HG03280 (cell line): ENCODE measurements at regions not wholly inside any gene's neighbourhood (a gene's known extent, or its start where the extent isn't known, plus 50 kb on each side); places are given as distances from the start of the nearest gene placed in this dataset.

Source experiments
- ATAC-seq: cut with Tn5 transposase; IDR thresholded peaks from one replicate; pipeline ENCODE4 v1.9.1; 2021; ENCODE audit warnings: mild to moderate bottlenecking, moderate library complexity; ENCODE audit not compliant: unreplicated experiment

- ATAC-seq: no peak
These were observed 91.2 kb upstream of the DBX1 start for GRCh38 chr11:20251496-20251895.

DNA sequence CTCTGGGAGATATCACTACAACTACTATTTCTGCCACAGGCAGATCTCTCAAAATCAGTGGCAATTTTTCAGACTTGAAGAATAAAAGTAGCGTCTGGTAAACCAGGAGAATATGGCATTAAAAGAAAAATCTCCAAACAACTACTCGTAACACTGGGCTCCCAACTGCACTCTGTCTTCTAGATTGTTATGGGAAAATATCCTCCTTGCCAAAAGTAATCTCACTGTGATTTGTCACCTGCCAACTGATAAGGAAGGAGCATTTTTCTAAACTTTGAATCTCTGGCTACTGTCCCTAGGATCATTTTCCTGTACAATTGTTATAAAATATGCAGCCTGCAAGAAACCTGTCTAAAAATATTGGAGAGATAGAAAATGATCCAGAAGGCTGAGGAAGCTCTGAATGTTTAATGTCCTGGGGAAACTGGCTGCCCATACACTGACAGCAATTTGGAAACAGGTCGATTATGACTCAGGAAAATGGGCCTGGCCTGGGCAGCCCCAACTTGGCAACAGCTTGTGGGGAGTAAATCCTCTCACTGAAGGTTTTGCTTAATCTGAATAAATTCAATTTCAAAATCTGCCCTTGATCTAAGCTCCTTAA, 90.5 kb upstream of the DBX1 start:
- ATAC-seq: no peak

- no peak for ATAC-seq
These were observed 89.5 kb upstream of the DBX1 start for GRCh38 chr11:20249796-20250195.

DNA sequence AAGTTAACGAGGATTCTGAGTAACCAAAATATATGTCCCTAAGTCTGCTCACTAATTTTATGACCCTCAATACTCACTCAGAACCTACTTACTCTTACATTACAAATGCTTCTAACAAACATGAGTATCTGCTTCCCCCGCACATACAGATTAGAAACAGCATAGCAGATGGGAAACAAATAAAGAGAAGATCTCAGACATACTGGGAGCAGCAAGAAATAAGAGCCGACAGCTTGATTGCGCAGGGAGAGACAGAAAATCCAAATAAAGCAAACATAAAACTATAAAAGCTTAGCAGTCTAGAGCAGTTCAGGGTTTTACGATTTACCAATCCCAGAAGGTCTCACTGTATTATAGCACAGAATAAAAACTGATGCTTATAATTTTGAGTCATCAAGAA, 89.1 kb upstream of the DBX1 start:
- no peak for ATAC-seq

DNA sequence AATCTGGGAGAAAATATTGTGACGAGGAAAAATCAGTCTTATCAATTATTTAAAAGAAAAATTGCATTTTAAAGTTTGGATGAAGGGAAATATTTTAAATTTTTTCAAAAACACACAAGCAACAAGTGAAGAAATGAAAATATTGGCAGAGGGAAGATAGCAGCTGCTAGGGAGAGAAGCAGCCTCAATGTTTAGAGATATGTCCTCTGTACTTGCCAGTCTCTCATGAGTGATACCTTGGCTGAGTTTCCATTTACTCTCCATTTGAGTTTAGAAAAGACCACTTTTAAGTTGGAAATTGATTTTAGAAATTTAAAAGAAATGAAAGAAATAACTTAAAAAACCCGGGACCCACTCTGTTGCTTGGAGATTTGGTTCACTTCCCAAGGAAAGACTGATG, 88.6 kb upstream of the DBX1 start:
- ATAC-seq: no peak

GRCh38 chr11:20248121-20248772, 88.0 kb upstream of the DBX1 start:
- no peak for ATAC-seq

DNA sequence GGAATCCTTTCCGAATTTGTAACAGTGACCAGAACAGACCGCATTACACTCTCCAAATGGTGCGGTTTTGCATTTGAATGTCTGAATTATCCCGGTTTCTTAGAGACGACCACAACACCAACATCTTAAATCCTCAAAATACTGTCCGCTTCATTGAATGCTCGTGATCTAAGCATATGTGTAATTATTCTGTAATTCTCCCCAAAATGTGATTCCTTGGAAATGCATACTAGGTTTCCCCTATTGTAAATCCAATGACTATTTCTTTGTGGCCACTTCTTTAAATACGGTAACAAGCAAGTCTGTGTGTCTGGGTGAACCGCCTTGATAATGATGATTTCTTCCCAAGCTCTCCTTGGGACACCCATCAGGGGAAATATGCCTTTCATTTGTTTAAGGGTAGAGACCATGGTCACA, 87.3 kb upstream of the DBX1 start:
- no peak for ATAC-seq

DNA sequence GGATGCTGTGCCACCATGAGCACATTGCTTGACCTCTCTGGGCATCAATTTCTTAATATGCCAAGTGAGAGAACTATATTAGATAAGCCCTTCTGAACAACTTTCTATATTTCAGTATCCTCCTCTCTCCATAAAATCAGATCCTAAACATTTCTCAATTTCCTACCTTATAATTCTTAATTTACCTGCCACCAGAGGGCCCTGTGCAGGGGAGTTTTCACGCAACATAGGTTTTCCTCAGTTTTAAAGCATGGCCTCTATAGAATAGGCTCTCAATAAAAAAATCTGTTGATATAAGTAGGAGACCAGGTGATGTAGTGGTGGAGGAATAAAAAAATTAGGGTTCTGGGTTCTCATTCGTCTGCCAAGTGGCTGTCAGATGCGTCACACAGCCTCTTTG, 83.7 kb upstream of the DBX1 start:
- ATAC-seq: no peak

GRCh38 chr11:20238712-20239111, 78.4 kb upstream of the DBX1 start:
- no peak for ATAC-seq

- ATAC-seq: no peak
These were observed 74.9 kb upstream of the DBX1 start for GRCh38 chr11:20235164-20235563.

DNA sequence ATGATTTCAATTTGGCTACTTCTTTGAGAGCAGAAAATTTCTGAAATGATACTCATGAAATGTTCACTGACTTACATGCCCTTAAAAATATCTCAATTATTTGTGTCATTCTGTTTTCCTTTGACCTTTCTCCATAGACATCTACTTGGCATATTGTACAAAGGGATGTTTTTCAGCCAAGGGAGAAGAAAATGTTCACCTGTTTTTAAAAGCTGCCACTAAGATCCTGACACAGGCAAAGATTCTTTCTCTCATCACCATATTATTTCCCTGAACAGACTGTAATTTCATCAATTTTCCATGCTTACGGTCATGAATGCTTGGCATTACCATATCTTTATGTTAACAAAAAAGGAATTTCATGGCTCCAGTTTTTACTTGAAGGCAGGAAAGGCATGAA, 67.4 kb upstream of the DBX1 start:
- ATAC-seq: no peak

GRCh38 chr11:20226933-20227332, 66.7 kb upstream of the DBX1 start:
- no peak for ATAC-seq

DNA sequence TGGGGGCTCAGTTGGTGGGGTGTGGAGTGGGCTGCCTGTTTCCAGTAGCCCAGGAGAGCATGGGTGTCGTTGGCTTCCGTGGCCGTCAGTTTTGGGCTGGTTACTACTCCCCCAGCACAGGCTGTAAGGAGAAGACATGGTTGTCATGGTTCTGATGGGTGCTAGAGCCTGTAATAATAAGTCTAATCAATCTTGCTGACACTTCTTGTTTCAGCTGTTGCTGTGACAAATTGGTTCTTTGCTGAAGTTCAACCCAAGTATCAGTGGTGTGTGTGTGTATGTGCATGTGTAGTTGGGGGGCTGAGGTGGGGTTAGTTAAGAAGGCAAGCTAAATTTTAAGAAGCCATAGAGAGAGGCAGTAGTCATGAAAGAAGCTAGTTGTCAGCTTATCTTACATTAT, 61.3 kb upstream of the DBX1 start:
- ATAC-seq: no peak

GRCh38 chr11:20213790-20214189, 53.5 kb upstream of the DBX1 start:
- ATAC-seq: peak; percentile 85

GRCh38 chr11:20211691-20212090, 51.4 kb upstream of the DBX1 start:
- ATAC-seq: no peak
